ENCODE measurements at regions not wholly inside any gene's neighbourhood (a gene's known extent, or its start where the extent isn't known, plus 50 kb on each side); places are given as distances from the start of the nearest gene placed in this dataset.

DNA sequence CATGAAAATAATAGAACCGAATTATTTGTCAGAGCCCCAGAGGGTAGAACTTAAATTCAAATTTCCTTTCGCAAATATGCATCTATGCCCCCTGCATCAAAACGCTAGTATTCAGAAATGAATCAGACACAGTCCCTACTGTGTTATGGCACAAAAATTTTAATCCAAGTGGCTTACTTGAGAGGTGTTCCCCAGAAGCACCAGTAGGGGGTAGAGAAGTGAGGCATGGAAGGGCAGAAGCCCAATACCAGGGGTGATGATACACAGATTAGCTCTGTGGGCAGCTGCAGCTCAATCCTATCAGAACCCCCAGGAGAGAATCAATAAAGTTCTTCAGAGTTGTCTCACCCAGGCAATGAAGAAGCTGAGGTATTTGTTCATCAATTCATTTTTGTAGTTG, 342.2 kb downstream of the OMA1 start:
- TF ChIP-seq EP300 (IDR thresholded peaks at IDR 0.05) = no peak
- TF ChIP-seq, protein P1, sequence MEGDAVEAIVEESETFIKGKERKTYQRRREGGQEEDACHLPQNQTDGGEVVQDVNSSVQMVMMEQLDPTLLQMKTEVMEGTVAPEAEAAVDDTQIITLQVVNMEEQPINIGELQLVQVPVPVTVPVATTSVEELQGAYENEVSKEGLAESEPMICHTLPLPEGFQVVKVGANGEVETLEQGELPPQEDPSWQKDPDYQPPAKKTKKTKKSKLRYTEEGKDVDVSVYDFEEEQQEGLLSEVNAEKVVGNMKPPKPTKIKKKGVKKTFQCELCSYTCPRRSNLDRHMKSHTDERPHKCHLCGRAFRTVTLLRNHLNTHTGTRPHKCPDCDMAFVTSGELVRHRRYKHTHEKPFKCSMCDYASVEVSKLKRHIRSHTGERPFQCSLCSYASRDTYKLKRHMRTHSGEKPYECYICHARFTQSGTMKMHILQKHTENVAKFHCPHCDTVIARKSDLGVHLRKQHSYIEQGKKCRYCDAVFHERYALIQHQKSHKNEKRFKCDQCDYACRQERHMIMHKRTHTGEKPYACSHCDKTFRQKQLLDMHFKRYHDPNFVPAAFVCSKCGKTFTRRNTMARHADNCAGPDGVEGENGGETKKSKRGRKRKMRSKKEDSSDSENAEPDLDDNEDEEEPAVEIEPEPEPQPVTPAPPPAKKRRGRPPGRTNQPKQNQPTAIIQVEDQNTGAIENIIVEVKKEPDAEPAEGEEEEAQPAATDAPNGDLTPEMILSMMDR (IDR thresholded peaks at IDR 0.05) = no peak
